ENCODE measurements at regions not wholly inside any gene's neighbourhood (a gene's known extent, or its start where the extent isn't known, plus 50 kb on each side); places are given as distances from the start of the nearest gene placed in this dataset.

DNA sequence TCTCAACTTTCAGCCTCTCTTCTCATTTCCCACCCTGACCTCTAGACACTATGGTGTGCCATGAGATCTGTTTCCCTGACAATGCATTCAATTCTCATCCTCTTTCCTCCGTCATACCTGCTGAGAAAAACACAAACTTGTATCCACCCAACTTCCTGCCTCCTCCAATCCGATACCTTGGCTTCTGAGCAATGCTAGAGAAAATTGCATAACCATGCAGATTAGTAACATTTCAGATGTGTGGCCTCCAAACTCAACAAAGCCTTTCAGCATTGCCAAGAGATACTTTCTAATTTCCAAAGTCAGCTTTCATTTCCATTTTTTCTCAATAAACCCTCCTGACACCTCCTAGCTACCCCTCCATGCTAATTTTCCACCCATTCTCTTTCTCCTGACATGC is 88.5 kb downstream of the MINAR1 start:
- Mint-ChIP-seq H3K4me1 (no peaks in the 10 kb centered on the region), H3K27ac (no peak overlapping the region), H3K4me3 (no peak overlapping the region), H3K9me3 (ENCODE audit: low read depth) (no peaks in the 10 kb centered on the region), H3K27me3 (peaks cover 6% of the 10 kb centered on the region), H3K36me3 (no peaks in the 10 kb centered on the region)
- no peak for ATAC-seq
- CTCF ChIA-PET = no interaction called here
- no peak for DNase-seq

DNA sequence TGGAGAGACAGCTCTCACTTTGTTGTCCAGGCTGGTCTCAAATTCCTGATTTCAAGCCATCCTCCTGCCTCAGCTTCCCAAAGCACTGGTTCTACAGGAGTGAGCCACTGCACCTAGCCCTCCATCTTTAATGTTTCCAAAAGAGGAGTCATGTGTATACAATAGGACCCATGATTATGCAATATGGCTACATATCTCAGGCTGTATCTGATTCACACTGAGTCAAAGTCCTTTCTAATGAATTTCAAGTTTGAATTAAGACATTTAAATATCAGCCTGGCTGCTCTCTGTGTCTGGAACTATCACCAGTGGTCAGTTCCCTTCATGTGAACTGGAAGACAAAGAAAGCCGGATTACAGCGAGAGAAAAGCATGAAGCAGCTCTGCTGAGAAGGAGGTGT is 90.5 kb downstream of the MINAR1 start:
- CTCF ChIA-PET = no interaction called here
- no peak overlapping the region for H3K4me3 Mint-ChIP-seq
- H3K9me3 Mint-ChIP-seq (ENCODE audit: low read depth) = no peaks in the 10 kb centered on the region

DNA sequence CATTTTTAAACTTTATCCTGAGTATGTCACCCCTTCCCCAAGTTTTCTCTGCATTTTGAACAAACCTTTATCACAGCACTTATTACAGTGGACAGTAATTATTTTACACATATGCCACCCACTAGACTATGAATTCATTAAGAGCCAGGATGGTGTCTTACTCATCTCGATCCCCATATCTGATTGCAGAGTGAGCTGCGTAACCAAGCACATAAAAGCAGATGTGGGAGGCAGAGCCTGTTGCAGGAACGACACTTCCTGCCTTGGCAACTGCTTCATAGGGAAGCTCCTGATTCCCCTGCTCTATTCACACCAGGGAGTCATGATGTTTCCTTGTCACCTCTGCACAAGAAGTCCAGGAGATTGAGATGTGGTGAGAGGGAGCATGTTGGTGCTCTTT is 91.1 kb downstream of the MINAR1 start:
- Mint-ChIP-seq H3K4me3 (no peak overlapping the region), H3K27ac (no peak overlapping the region), H3K36me3 (no peaks in the 10 kb centered on the region), H3K9me3 (ENCODE audit: low read depth) (no peaks in the 10 kb centered on the region), H3K27me3 (peaks cover 2% of the 10 kb centered on the region), H3K4me1 (no peaks in the 10 kb centered on the region)
- CTCF ChIA-PET = no interaction called here
- DNase-seq = no peak
- ATAC-seq = no peak

More for the DNA sequence above, 90.5 kb downstream of the MINAR1 start:
- Mint-ChIP-seq H3K36me3 (no peaks in the 10 kb centered on the region), H3K27me3 (peaks cover 2% of the 10 kb centered on the region), H3K4me1 (no peaks in the 10 kb centered on the region), H3K27ac (no peak overlapping the region)
- DNase-seq (no peak), ATAC-seq (no peak)

DNA sequence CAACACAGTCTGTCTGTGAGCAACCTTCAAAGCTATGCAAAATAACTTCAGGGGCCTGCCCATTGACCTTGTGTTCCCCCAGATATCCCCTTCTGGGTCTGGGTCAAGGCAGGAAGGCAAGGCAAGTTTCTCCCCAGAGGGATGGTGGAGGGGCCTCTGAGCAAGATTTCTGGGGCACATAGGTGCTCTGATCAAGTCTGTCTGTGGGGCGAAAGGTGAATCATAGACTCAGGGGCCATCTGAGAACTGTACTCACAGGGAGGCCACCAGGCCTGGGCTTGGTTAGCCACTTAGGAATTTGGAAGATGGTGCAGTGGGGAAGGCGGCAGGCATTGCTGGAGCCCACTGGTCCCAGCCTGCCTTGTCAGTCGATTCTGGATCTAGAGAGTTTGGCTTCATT is 92.4 kb downstream of the MINAR1 start:
- Mint-ChIP-seq H3K36me3 (no peaks in the 10 kb centered on the region), H3K27me3 (peaks cover 7% of the 10 kb centered on the region), H3K4me3 (no peak overlapping the region), H3K27ac (no peak overlapping the region), H3K9me3 (ENCODE audit: low read depth) (no peaks in the 10 kb centered on the region), H3K4me1 (no peaks in the 10 kb centered on the region)
- DNase-seq (no peak), ATAC-seq (no peak)
- CTCF ChIA-PET = no interaction called here

DNA sequence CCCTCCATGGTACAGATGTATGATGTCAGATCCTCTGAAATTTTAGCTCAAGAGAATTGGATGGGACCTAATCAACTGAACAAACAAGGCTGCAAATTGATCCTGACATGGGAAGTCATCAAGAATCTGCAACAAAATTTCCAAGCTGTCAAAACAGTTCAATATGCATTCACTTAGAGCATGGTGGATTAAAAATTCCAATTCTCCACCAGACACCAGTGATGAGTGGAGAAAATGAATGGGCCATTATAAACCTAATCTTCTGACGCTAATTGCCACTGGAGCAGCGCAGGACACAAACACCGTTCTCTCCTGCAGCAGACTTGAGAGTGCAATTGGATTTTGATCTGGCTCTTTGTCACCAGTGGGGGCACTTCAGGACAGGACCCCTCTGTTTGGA is 94.2 kb downstream of the MINAR1 start:
- Mint-ChIP-seq H3K4me1 (no peaks in the 10 kb centered on the region), H3K4me3 (no peak overlapping the region), H3K27me3 (peaks cover 18% of the 10 kb centered on the region), H3K36me3 (no peaks in the 10 kb centered on the region), H3K27ac (no peak overlapping the region), H3K9me3 (ENCODE audit: low read depth) (no peaks in the 10 kb centered on the region)
- DNase-seq (no peak), ATAC-seq (no peak)
- CTCF ChIA-PET = no interaction called here

DNA sequence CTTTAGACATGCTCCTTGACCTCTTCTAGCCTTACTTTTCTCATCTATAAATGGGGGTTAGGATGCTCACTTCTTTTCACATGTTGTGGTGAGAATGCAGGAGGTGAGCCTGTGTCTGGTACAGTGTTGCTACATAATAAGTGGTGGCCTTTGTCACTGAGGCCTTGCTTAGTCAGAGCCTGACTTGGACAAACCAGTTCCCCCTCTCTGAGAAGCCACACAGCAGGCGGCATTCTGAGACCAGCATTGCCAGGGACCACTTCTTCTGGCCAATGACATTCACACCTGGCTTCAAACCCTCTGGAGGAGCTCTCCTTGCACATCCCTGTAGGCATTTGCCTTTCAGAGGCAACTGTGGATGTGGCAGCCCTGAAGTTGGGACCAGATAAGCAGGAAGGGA is 95.7 kb downstream of the MINAR1 start:
- Mint-ChIP-seq H3K27me3 (peaks cover 16% of the 10 kb centered on the region), H3K36me3 (no peaks in the 10 kb centered on the region), H3K27ac (no peak overlapping the region), H3K4me3 (no peak overlapping the region), H3K9me3 (ENCODE audit: low read depth) (no peaks in the 10 kb centered on the region), H3K4me1 (no peaks in the 10 kb centered on the region)
- DNase-seq (no peak), ATAC-seq (no peak)
- CTCF ChIA-PET = no interaction called here

DNA sequence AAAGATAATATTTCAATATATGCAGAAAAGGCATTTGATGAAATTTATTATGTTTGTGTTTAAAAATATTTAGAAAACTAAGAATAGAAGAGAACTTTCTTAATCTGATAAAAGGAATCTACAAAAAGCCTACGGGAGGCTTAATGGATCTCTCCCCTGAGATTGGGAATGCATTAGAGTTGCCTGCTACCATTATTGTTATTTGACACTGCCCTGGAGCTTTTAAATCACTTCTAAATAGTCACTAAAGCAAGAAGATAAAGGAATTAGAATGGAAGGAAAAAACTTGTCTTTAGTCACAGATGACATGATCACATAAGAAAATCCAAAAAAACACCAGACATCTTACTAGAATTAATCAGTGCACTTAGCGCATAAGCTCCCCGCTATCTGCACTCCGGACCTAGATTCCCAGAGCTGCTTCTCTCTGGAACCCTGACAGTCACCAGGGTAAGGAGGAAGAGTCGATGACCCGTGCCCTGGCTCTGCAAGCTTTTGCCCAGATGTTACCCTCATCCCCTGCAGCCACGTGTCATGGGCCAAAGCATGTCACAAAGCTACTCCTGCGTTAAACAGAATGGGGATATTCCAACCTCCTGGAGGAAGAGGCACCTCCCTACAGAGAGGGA is 97.1 kb downstream of the MINAR1 start:
- DNase-seq (no peak), ATAC-seq (no peak)
- Mint-ChIP-seq H3K27me3 (peaks cover 21% of the 10 kb centered on the region), H3K36me3 (no peaks in the 10 kb centered on the region), H3K4me3 (no peak overlapping the region), H3K27ac (no peak overlapping the region), H3K4me1 (no peaks in the 10 kb centered on the region), H3K9me3 (ENCODE audit: low read depth) (no peaks in the 10 kb centered on the region)
- CTCF ChIA-PET = interaction anchor here (0.9 kb wide), 1 partner anchor 22 kb away, joined by 3 read pairs; no protein-coding TSS in a partner anchor

DNA sequence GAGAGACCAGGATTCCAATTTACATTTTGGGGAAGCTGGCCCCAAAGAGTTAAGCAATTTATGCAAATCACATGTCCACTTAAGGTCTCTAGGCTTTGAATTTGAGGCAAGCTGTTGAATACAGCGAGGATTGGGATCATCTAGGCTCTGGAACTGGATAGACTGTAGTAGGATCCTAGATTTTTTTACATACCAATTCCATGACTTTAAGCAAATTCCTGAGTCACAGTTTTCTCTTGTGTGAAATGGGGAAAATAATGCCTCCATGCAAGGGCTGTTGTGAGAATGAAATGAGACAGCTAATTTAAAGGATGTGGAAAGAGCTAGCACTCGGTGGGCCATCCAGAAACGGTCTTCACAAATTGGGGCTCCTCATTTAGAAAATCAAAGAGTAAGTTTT is 103.4 kb downstream of the MINAR1 start:
- H3K4me3 Mint-ChIP-seq = no peak overlapping the region

DNA sequence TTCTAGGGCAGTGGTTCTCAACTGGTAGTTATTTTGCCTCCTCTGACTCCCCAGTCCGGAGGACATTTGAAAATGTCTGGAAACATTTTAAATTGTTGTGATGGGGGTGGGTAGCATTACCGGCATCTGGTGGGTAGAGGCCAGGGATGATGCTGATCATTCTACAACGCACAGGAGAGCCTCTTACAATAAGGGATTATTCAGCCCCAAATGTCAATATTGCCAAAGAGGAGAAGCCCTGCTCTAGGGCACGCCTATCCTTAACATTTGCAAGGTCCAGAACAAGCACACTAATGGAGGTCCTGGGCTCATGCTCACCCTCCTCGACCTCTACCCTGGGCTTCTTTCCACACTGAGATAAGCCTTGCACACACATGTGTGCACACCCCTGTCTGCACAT is 106.4 kb downstream of the MINAR1 start:
- CTCF ChIA-PET = no interaction called here
- Mint-ChIP-seq H3K4me1 (no peaks in the 10 kb centered on the region), H3K27me3 (peaks cover 9% of the 10 kb centered on the region), H3K27ac (no peak overlapping the region), H3K4me3 (no peak overlapping the region), H3K36me3 (no peaks in the 10 kb centered on the region), H3K9me3 (ENCODE audit: low read depth) (no peaks in the 10 kb centered on the region)
- DNase-seq = no peak
- no peak for ATAC-seq

More for the DNA sequence above, 103.4 kb downstream of the MINAR1 start:
- no peak for ATAC-seq
- CTCF ChIA-PET = no interaction called here
- Mint-ChIP-seq H3K27ac (no peak overlapping the region), H3K27me3 (peaks cover 12% of the 10 kb centered on the region), H3K4me1 (no peaks in the 10 kb centered on the region), H3K9me3 (ENCODE audit: low read depth) (no peaks in the 10 kb centered on the region), H3K36me3 (no peaks in the 10 kb centered on the region)
- DNase-seq = no peak

DNA sequence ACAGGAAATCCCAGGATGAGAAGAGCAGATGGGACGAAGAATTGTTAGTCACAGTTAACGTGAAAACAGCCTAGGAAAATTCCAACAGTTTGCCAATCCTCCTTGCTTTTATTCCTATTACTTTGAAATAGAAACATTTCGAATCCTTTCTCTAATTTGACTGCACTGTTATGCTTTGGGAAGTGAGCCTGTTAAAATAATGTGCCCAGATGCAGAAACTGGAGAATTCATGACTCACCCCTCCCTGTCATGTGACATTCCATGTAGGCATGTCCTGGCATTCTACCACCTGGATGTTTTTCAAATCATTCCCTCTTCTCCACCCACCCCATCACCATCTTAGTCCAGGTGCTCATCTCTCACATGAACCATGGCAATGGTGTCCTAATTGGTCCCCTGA is 107.3 kb downstream of the MINAR1 start:
- H3K4me1 Mint-ChIP-seq = no peaks in the 10 kb centered on the region
- no peak for ATAC-seq
- no peaks in the 10 kb centered on the region for H3K36me3 Mint-ChIP-seq
- no peak overlapping the region for H3K27ac Mint-ChIP-seq
- DNase-seq = no peak
- H3K27me3 Mint-ChIP-seq = peaks cover 6% of the 10 kb centered on the region
- no peak overlapping the region for H3K4me3 Mint-ChIP-seq
- CTCF ChIA-PET = no interaction called here
- no peaks in the 10 kb centered on the region for H3K9me3 Mint-ChIP-seq (ENCODE audit: low read depth)

DNA sequence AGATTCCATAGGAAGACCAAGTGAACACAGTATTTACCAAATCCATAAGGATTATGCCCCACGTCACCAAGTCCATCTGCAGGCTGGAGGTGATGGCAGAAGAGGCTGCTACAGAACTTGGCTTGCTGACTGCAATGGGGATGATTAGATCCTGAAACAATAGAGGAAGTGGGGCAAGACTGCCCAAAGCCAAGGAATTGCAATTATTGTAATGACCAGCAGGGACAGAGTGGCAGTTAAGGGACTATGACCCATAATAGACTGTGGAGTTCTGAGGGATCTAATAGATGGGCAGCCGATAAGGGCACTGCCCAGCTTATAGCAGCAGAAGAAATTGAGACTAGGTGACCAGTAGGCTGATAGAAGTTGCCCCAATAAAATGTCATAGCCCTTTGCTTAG is 108.4 kb downstream of the MINAR1 start:
- no peaks in the 10 kb centered on the region for H3K36me3 Mint-ChIP-seq
- CTCF ChIA-PET = no interaction called here
- H3K4me1 Mint-ChIP-seq = no peaks in the 10 kb centered on the region
- no peaks in the 10 kb centered on the region for H3K9me3 Mint-ChIP-seq (ENCODE audit: low read depth)
- H3K4me3 Mint-ChIP-seq = no peak overlapping the region
- ATAC-seq = no peak
- no peak overlapping the region for H3K27ac Mint-ChIP-seq
- no peak for DNase-seq
- H3K27me3 Mint-ChIP-seq = peaks cover 2% of the 10 kb centered on the region

DNA sequence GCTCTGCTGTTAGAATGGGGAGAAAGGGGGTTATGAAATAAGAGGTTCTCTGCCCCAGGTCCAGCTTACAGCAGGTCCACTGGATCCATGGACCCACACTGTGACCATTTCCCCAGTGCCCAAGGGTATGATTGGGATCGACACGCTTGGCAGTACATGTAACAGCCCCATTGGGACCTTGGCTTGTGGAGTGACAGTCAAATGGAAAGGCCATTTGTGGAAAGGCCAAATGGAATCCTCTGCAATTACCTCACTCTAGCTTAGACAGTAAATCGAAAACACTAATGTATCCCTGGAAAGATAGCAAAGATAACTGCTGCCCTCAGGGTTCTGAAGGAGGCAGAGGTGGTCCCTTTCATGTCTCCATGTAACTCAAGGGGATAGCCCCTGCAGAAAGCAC is 109.1 kb downstream of the MINAR1 start:
- CTCF ChIA-PET = no interaction called here
- ATAC-seq (no peak), DNase-seq (no peak)
- no peaks in the 10 kb centered on the region for H3K36me3 Mint-ChIP-seq
- no peaks in the 10 kb centered on the region for H3K27me3 Mint-ChIP-seq
- H3K4me1 Mint-ChIP-seq = no peaks in the 10 kb centered on the region
- H3K27ac Mint-ChIP-seq = no peak overlapping the region
- no peak overlapping the region for H3K4me3 Mint-ChIP-seq
- no peaks in the 10 kb centered on the region for H3K9me3 Mint-ChIP-seq (ENCODE audit: low read depth)

DNA sequence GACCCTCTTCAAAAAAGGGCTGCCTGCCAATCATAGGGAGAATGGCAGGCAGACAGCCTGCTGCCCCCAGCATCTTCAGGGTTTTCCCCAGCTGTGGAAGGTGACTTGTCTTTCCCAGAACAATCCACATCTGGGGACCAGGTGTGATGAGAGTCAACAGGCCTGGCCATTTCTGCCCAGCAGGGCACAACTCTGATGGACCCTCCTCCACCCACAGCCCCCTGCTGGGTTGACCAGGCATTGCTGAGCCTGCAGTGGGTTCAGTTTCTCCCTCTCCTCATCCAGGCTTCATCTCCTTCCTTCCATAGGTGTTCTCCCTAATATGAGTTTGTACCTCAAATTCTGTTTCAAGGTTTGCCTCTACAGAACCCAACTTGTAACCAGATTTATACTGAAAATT is 111.0 kb downstream of the MINAR1 start:
- H3K9me3 Mint-ChIP-seq (ENCODE audit: low read depth) = no peaks in the 10 kb centered on the region
- no peak for DNase-seq
- H3K27ac Mint-ChIP-seq = no peak overlapping the region
- no peaks in the 10 kb centered on the region for H3K27me3 Mint-ChIP-seq
- CTCF ChIA-PET = no interaction called here
- H3K4me3 Mint-ChIP-seq = no peak overlapping the region
- no peaks in the 10 kb centered on the region for H3K36me3 Mint-ChIP-seq
- H3K4me1 Mint-ChIP-seq = no peaks in the 10 kb centered on the region
- no peak for ATAC-seq

DNA sequence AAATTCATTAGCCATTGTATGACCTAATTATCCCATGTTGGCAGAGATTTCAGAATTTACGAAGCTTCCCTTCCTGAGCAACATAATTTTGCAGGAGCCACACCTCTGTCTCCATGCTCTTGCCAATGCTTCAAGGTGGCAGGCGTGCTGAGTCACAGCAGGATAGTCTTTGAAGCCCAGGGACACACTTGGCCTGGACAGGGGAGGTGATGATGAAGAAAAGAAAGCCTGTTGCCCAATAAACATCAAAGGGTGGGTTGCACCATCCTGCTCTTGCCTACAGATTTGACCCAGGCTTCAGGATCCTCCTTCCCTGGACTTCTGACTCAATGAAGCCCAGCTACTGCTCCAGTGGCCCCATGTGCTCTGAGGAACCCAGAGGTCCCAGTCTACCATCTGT is 117.1 kb downstream of the MINAR1 start:
- peaks cover 16% of the 10 kb centered on the region for H3K27me3 Mint-ChIP-seq
- no peaks in the 10 kb centered on the region for H3K36me3 Mint-ChIP-seq
- no peaks in the 10 kb centered on the region for H3K4me1 Mint-ChIP-seq
- no peaks in the 10 kb centered on the region for H3K9me3 Mint-ChIP-seq (ENCODE audit: low read depth)
- DNase-seq (no peak), ATAC-seq (no peak)
- no peak overlapping the region for H3K4me3 Mint-ChIP-seq
- CTCF ChIA-PET = no interaction called here
- H3K27ac Mint-ChIP-seq = no peak overlapping the region

DNA sequence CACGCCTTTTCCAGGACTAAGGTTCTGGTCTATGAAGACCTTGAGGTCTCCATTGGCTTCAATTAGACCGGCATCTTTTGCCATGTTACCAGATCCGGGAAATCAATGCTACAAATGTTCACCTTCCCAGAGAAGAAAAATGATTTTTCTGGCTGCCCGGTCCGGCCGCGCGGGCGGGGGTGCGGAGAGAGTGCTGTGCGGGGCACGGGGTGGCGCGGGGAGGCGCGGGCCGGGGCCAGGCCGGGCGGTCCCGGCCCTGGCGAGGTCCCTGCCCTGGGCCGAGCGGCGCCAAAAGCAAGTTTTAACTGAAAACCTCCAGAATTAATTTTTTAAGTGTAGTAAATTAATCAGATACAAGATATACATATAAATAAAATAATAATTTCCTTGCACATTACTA is 128.2 kb downstream of the MINAR1 start:
- ATAC-seq (no peak), DNase-seq (no peak)
- no peak overlapping the region for H3K27ac Mint-ChIP-seq
- H3K27me3 Mint-ChIP-seq = peaks cover 19% of the 10 kb centered on the region
- H3K4me1 Mint-ChIP-seq = no peaks in the 10 kb centered on the region
- no peaks in the 10 kb centered on the region for H3K36me3 Mint-ChIP-seq
- no peak overlapping the region for H3K4me3 Mint-ChIP-seq
- CTCF ChIA-PET = no interaction called here
- H3K9me3 Mint-ChIP-seq (ENCODE audit: low read depth) = no peaks in the 10 kb centered on the region
